ENCODE measurements at regions not wholly inside any gene's neighbourhood (a gene's known extent, or its start where the extent isn't known, plus 50 kb on each side); places are given as distances from the start of the nearest gene placed in this dataset.

DNA sequence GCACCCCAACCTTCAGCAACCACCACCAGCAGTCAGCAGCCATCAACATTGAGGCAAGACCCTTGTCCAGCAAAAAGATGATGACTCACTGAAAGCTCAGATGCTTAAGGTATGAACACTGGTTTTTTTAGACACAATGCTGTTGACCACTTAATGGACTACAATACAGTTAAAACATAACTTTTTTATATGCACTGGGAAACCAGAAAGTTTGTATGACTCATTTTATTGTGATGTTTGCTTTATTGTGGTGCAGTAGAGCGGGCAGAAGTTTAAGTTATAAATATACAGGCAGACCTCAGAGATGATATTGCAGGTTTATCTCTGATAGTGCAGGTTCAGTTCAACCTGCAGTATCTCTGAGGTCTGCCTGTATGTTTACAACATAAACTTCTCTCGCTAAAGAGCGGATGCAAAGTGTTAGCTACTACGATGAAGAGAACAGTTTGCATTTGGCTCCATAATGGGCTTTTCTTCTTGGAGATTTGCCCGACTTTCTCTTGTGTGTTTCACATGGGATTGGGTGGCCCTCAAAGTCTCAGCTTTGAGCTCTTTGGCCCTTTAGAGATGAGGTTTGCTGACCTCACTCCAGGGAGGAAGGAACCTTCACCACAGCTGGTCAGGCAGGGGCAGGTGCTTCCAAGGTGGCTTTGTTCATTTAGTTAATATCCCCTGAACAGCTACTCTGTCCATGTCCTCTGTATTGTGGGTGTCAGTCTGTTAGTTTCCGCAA is 84.4 kb upstream of the SHH start:
- no peaks in the 10 kb centered on the region for H4K20me1 ChIP-seq (ENCODE audit: insufficient read depth, low read length)
- H3K79me2 ChIP-seq (ENCODE audit: insufficient read depth, low read length): no peaks in the 10 kb centered on the region
- H3K27ac ChIP-seq (ENCODE audit: low read depth, low read length): no peak overlapping the region
- no peaks in the 10 kb centered on the region for H3K4me1 ChIP-seq (ENCODE audit: insufficient read depth, low read length)
- no peak for TF ChIP-seq EZH2 (IDR thresholded peaks at IDR 0.05; ENCODE audit: insufficient read depth, low read length)
- TF ChIP-seq, protein P1, sequence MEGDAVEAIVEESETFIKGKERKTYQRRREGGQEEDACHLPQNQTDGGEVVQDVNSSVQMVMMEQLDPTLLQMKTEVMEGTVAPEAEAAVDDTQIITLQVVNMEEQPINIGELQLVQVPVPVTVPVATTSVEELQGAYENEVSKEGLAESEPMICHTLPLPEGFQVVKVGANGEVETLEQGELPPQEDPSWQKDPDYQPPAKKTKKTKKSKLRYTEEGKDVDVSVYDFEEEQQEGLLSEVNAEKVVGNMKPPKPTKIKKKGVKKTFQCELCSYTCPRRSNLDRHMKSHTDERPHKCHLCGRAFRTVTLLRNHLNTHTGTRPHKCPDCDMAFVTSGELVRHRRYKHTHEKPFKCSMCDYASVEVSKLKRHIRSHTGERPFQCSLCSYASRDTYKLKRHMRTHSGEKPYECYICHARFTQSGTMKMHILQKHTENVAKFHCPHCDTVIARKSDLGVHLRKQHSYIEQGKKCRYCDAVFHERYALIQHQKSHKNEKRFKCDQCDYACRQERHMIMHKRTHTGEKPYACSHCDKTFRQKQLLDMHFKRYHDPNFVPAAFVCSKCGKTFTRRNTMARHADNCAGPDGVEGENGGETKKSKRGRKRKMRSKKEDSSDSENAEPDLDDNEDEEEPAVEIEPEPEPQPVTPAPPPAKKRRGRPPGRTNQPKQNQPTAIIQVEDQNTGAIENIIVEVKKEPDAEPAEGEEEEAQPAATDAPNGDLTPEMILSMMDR (IDR thresholded peaks at IDR 0.05; ENCODE audit: insufficient read depth, low read depth, low read length): no peak
- H3K36me3 Mint-ChIP-seq (ENCODE audit: low read depth, unreplicated experiment): no peaks in the 10 kb centered on the region
- DNase-seq (ENCODE audit: low read depth) (peak; percentile 53), FAIRE-seq (no peak)
- no peak overlapping the region for H3K4me2 ChIP-seq (ENCODE audit: low read length)
- H3K27me3 ChIP-seq (ENCODE audit: insufficient read depth, low read length): peaks cover 5% of the 10 kb centered on the region
- H3K9me3 ChIP-seq (ENCODE audit: insufficient read depth, low read depth, low read length): no peaks in the 10 kb centered on the region
- H3K4me3 Mint-ChIP-seq (ENCODE audit: unreplicated experiment): no peak overlapping the region
- no peak overlapping the region for H3K9ac ChIP-seq (ENCODE audit: low read length)
- no peak overlapping the region for H2AFZ ChIP-seq (ENCODE audit: low read depth, low read length)
- no peaks in the 10 kb centered on the region for H3K4me1 Mint-ChIP-seq (ENCODE audit: low read depth, unreplicated experiment)
- peaks cover 11% of the 10 kb centered on the region for H3K9me3 Mint-ChIP-seq (ENCODE audit: unreplicated experiment)
- H3K27ac Mint-ChIP-seq (ENCODE audit: unreplicated experiment): no peak overlapping the region
- H3K27me3 Mint-ChIP-seq (ENCODE audit: low read depth, unreplicated experiment): peaks cover 35% of the 10 kb centered on the region
- no peak overlapping the region for H3K4me3 ChIP-seq (ENCODE audit: insufficient read depth, low read depth, low read length)
- H3K36me3 ChIP-seq (ENCODE audit: insufficient read depth, low read length): no peaks in the 10 kb centered on the region

DNA sequence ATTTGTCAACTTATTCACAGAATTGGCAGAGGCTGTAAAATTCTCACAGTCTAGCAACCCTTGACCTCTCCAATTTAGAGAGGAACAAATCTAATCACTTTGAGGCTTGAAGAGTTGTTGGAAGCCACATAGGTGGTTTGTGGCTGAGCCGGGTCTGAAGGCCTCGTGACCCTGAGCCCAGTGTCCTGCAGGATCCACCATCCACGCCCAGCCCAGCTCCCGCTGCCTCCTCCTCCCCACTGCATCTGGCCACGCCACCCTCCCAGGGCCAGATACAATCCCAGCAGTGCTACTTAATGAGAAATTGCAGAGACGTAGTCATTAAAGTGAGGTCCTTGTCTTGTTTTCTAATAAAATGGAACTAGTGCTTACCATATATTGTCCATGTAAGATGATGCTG is 81.4 kb upstream of the SHH start:
- Histone ChIP-seq H3K9me3 (ENCODE audit: insufficient read depth, low read depth, low read length) (no peaks in the 10 kb centered on the region), H3K4me2 (ENCODE audit: low read length) (no peak overlapping the region), H3K27ac (ENCODE audit: low read depth, low read length) (no peak overlapping the region), H3K4me3 (ENCODE audit: insufficient read depth, low read depth, low read length) (no peak overlapping the region), H3K79me2 (ENCODE audit: insufficient read depth, low read length) (no peaks in the 10 kb centered on the region), H2AFZ (ENCODE audit: low read depth, low read length) (no peak overlapping the region), H3K4me1 (ENCODE audit: insufficient read depth, low read length) (no peaks in the 10 kb centered on the region), H4K20me1 (ENCODE audit: insufficient read depth, low read length) (no peaks in the 10 kb centered on the region), H3K27me3 (ENCODE audit: insufficient read depth, low read length) (peaks cover 5% of the 10 kb centered on the region), H3K36me3 (ENCODE audit: insufficient read depth, low read length) (no peaks in the 10 kb centered on the region), H3K9ac (ENCODE audit: low read length) (no peak overlapping the region)
- Mint-ChIP-seq H3K27ac (ENCODE audit: unreplicated experiment) (no peak overlapping the region), H3K36me3 (ENCODE audit: low read depth, unreplicated experiment) (no peaks in the 10 kb centered on the region), H3K9me3 (ENCODE audit: unreplicated experiment) (peaks cover 2% of the 10 kb centered on the region), H3K27me3 (ENCODE audit: low read depth, unreplicated experiment) (peaks cover 40% of the 10 kb centered on the region), H3K4me1 (ENCODE audit: low read depth, unreplicated experiment) (no peaks in the 10 kb centered on the region), H3K4me3 (ENCODE audit: unreplicated experiment) (no peak overlapping the region)
- DNase-seq (ENCODE audit: low read depth): no peak
- no peak for FAIRE-seq
- TF ChIP-seq, protein P1 (IDR thresholded peaks at IDR 0.05; ENCODE audit: insufficient read depth, low read depth, low read length): no peak
- TF ChIP-seq EZH2 (IDR thresholded peaks at IDR 0.05; ENCODE audit: insufficient read depth, low read length): no peak

DNA sequence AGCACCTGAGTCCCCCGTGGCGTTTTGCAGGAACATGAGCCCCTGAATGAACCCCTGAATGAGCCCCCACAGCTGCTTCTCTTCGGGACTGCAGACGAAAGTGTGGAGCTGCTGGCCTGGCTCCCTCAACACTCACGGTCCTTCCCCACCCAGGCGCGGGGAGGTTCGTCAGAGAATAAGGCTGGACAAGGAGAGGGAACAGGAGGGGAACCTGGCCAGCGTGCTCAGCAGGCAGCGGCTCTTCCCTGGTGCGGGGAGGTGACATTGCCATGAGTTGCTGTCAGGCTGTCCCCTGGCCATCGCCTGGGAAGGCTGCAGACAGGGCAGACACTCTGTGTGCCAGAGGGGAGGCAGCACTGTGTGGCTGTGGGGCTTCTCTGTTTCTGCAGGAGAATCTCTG is 80.9 kb upstream of the SHH start:
- no peak overlapping the region for H3K27ac ChIP-seq (ENCODE audit: low read depth, low read length)
- no peaks in the 10 kb centered on the region for H4K20me1 ChIP-seq (ENCODE audit: insufficient read depth, low read length)
- no peak overlapping the region for H3K27ac Mint-ChIP-seq (ENCODE audit: unreplicated experiment)
- no peak overlapping the region for H3K4me3 ChIP-seq (ENCODE audit: insufficient read depth, low read depth, low read length)
- H3K27me3 Mint-ChIP-seq (ENCODE audit: low read depth, unreplicated experiment): peaks cover 40% of the 10 kb centered on the region
- no peak overlapping the region for H3K9ac ChIP-seq (ENCODE audit: low read length)
- H3K36me3 ChIP-seq (ENCODE audit: insufficient read depth, low read length): no peaks in the 10 kb centered on the region
- no peaks in the 10 kb centered on the region for H3K79me2 ChIP-seq (ENCODE audit: insufficient read depth, low read length)
- H3K36me3 Mint-ChIP-seq (ENCODE audit: low read depth, unreplicated experiment): no peaks in the 10 kb centered on the region
- no peaks in the 10 kb centered on the region for H3K4me1 Mint-ChIP-seq (ENCODE audit: low read depth, unreplicated experiment)
- no peak for DNase-seq (ENCODE audit: low read depth)
- no peak overlapping the region for H3K4me2 ChIP-seq (ENCODE audit: low read length)
- no peak overlapping the region for H2AFZ ChIP-seq (ENCODE audit: low read depth, low read length)
- TF ChIP-seq EZH2 (IDR thresholded peaks at IDR 0.05; ENCODE audit: insufficient read depth, low read length): no peak
- H3K4me3 Mint-ChIP-seq (ENCODE audit: unreplicated experiment): no peak overlapping the region
- H3K4me1 ChIP-seq (ENCODE audit: insufficient read depth, low read length): no peaks in the 10 kb centered on the region
- no peaks in the 10 kb centered on the region for H3K9me3 ChIP-seq (ENCODE audit: insufficient read depth, low read depth, low read length)
- peaks cover 5% of the 10 kb centered on the region for H3K27me3 ChIP-seq (ENCODE audit: insufficient read depth, low read length)
- H3K9me3 Mint-ChIP-seq (ENCODE audit: unreplicated experiment): peaks cover 2% of the 10 kb centered on the region
- FAIRE-seq: no peak
